Activated T-cell treated with anti-CD3 and anti-CD28 coated beads for 24 hours (primary cell): ENCODE measurements at regions not wholly inside any gene's neighbourhood (a gene's known extent, or its start where the extent isn't known, plus 50 kb on each side); places are given as distances from the start of the nearest gene placed in this dataset.
"Not testable (repeated sequence)": the region's sequence is repeated elsewhere in the genome, so short reads cannot be mapped to it uniquely, and the experiment has no call there.

Experiments used
- DNase-seq: peaks from one replicate; pipeline ENCODE4 v3.0.0-alpha.2; 2020; ENCODE audit warnings: low read depth

DNA sequence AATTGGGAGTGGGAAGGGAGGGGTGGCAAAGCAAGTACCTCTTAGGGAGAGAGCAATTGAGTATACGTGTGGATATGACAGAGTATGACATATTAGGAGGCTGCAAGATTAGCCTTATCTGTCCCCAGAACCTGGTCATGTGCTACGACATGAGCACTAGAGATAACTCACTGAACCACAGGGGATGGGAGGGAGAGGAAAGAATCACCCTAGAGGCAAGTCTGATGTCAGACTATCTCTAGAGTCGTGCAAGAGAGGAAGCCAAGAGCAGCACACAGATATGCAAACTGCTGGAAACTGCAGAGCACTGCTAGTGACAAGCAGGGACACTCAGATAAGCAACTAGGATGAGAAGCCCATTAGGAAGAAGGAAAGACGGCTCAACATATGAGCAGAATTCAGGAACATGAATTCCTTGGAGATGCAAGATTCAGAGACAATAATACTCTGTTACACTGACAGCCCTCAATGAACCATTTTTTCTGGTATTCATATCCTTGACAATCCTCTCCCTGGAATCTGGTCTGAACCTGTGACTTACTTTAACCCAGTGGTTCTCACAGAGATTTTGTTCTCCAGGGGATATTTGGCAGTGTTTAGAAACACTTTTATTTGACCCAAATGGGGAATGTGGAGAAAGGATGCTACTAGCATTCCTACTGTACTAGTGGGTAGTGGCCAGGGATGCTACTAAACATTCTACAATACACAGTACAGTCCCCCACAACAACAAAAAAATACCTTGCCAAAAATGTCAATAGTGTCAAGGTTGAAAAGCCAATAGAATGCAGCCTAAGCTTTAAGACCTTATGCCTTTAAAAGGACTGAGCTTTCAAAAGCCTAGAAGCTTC lies 84.0 kb upstream of the BMP2K start:
- DNase-seq = no peak

DNA sequence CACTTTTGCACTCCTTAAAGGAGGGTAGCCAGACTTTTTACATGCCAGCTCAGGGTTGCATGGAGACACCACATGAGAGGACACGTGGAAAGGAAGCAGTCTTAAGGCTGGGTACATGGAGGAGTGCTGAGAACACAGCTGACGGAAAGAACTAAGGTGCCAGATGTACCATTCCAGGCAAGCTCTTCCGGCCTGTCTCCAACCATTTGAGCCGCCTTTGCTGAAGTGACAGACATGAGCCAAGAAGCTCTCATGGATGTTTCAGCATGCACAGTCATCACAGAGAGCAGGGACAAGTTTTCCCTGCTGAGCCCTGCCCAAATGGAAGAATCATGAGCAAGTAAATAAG lies 83.4 kb upstream of the BMP2K start:
- no peak for DNase-seq

DNA sequence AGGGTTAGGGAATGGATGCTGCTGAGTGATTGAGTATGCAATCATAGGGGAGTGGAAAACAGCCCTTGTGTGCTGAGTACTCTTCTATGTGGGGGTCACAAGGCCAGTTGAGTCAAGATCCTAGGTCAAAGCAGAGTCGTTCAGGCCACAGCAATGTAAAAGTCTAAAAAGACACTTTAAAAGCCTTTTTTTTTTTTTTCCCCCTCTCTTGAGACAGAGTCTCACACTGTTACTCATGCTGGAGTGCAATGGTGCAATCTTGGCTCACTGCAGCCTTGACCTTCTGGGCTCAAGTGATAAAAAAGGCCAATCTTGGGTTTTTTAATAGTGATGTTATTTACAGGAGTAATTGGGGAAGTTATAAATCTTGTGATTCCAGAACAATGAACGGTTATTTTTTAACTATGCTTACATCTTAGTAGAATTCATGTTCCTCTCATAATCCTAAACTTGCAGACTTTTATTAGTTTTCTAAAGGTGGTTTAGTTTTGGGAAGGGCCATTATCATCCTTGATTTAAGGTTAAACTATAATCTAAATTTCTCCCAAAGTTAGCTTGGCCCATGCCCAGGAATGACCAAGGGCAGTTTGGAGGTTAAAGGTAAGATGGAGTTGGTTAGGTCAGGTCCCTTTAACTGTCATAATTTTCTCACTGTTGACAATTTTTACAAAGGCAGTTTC lies 82.2 kb upstream of the BMP2K start:
- no peak for DNase-seq

GRCh38 chr4:78694457-78694787 lies 81.7 kb upstream of the BMP2K start:
- DNase-seq = no peak

- DNase-seq = no peak
Measured at GRCh38 chr4:78695910-78696309, 80.2 kb upstream of the BMP2K start.

GRCh38 chr4:78703079-78703478 lies 73.1 kb upstream of the BMP2K start:
- DNase-seq = no peak

DNA sequence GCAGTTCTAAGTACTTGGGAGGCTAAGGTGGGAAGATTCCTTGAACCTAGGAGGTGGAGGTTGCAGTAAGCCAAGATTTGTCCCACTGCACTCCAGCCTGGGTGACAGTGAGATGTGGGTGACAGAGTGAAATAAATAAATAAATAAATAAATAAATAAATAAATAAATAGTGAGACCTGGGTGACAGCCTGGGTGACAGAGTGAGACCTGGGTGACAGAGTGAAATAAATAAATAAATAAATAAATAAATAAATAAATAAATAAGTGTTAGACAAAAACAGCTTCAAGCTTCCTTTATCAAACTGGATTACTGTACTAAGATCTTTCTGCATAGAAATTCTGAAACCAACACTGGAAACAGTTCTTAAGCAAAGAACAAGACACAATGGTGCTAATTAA lies 71.8 kb upstream of the BMP2K start:
- no peak for DNase-seq

DNA sequence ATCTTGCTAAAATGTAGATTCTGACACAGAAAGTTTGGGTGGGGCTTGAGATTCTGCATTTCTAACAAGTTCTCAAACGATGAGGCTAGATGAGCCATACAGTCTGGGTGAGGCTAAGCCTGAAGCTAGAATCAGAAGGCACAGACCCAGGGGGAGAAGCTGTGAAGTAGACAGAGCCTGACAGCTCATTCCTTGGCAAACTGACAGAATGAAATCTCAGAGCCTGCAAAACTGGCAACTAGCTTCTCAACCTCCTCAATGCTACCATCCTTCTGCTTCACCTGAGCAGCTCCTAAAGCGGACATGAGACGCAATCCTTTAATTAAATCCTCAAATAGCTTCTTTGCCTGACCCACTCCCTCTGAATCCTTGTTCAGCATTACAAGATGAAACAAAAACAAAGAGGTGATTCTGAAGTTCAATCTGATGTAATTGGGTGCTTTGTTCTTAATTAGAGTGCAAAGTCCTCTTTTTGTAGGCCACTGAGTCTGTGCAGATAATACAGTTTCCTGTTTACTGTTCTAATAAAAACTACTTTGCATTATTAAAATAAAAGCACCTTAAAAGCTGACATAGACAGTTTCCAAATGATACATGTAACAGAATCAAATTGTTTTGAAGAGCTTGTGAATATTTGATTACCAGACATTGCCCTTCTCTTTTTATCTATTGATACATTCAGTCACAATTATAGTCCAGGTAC lies 71.0 kb upstream of the BMP2K start:
- DNase-seq = no peak

- no peak for DNase-seq
Measured at GRCh38 chr4:78706302-78706701, 69.8 kb upstream of the BMP2K start.

DNA sequence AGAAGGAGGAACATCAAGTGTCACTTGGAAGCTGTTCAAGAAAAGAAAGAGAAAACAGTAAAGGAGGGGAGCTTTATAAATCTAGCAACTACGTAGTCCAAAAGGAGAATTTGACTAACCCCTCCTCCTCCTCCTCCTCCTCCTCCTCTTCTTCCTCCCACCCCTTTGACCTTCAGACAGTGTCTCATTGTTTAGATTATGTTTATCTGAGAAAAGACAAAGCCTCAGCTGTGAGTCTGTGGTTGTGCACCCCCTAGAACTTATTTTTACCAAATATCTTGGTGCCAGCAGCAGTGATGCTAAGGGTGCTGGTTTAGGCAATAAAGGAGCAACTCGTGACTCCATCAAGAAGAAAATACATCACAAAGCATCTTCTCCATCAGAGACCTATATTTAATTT lies 68.9 kb upstream of the BMP2K start:
- no peak for DNase-seq

GRCh38 chr4:78707793-78708192 lies 68.4 kb upstream of the BMP2K start:
- DNase-seq = no peak

DNA sequence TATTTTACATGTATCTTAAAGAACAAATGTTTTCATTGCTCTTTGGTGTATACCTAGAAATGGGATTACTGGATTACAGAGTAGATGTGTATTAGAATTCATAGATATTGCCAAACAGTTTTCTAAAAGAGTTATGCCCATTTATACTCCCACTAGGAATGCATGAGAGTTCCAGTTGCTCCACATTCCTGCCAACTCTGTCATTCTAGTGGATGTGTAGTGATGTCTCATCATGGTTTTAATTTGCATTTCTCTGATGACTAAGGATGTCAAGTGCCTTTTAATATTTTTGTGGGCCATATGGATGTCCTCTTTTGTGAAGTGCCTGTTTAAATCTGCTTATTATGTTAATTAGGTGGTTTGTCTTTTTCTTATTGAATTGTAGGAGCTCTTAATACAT lies 65.6 kb upstream of the BMP2K start:
- DNase-seq = no peak

GRCh38 chr4:78711676-78712075 lies 64.5 kb upstream of the BMP2K start:
- DNase-seq = no peak

DNA sequence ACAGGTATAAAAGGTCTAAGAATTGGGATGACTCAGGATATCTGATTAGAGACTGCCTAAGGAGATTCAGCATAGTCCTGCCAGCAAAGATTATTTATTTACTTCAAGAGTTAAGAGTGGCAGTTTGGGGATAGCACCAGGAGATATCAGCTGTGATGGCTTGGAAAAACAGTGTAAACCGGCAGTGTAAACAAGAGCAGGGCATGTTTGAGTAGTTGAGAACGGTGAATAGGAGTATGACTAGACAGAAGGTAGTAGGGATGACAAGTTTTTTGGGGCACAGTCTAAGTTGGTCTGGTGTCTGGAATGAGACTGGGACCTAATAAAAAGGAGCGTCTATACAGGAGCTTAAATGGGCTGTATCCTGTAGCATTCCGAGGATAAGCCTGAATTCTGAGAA lies 61.6 kb upstream of the BMP2K start:
- DNase-seq = not testable (repeated sequence)

GRCh38 chr4:78715372-78715771 lies 60.8 kb upstream of the BMP2K start:
- DNase-seq = not testable (repeated sequence)

DNA sequence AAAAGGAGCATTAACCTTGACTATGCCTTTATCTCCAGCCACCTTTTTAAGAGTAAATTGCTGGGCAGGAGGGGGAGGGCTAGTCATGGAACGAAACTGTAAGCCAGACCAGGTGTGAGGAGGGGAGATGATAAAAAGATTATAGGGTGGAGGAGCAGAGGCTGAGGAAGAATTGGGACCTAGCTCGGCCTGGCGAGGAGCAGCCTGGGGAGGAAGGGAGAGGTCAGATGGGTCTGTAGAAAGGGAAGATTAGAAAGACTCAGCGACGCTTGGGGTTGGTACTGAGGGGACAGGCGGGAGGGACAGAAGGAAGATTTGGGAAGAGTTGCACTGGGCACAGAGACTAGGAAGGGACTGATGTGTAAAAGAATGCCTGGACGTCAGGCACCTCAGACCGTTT lies 58.4 kb upstream of the BMP2K start:
- not testable (repeated sequence) for DNase-seq

DNA sequence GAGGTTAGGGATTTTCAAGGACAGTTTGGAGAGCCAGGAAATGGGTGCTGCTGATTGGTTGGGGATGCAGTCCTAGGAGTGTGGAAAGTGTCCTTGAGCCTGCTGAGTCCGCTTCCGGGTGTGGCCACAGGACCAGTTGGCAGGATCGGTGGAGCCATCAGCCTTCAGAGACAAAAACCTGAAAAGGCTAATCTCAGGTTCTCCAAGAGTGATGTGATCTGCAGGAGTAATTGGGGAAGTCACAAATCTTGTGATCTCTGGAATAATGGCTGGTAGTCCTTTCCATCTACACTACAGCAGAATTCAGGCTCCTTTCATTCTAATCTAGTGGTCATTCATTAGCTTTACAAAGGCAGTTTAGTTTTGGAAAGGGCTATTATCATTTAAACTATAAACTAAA lies 55.9 kb upstream of the BMP2K start:
- DNase-seq = no peak

GRCh38 chr4:78720994-78721677 lies 55.0 kb upstream of the BMP2K start:
- DNase-seq = peak; percentile 2

GRCh38 chr4:78721747-78722146 lies 54.4 kb upstream of the BMP2K start:
- no peak for DNase-seq

- no peak for DNase-seq
Measured at GRCh38 chr4:78722320-78722719, 53.8 kb upstream of the BMP2K start.

- DNase-seq = no peak
Measured at GRCh38 chr4:78722878-78723277, 53.3 kb upstream of the BMP2K start.
